Endothelial cell of umbilical vein (primary cell): ENCODE measurements at regions not wholly inside any gene's neighbourhood (a gene's known extent, or its start where the extent isn't known, plus 50 kb on each side); places are given as distances from the start of the nearest gene placed in this dataset.

Source experiments
- BruUV-seq: library from RNA; stranded (reverse); fragments of 400-500 nt; replicated peaks from 2 replicates; lab custom pipeline; 2021; lab: Mats Ljungman, UMichigan
- CTCF ChIA-PET: fragments of 300-600, 350-600 bp; sonication (Branson Sonifier 250); formaldehyde crosslinking; loops from one replicate; lab custom pipeline; 2021; ENCODE audit warnings: antibody characterized with exemption, inconsistent platforms; lab: Charles Lee
- POLR2A ChIA-PET: fragments of 300-600, 350-600 bp; sonication (Branson Sonifier 250); formaldehyde crosslinking; loops from one replicate; lab custom pipeline; 2021; ENCODE audit warnings: antibody characterized with exemption, inconsistent platforms; lab: Charles Lee
- DNase-seq: peaks from one replicate; pipeline ENCODE4 v3.0.0-alpha.2; 2011; ENCODE audit warnings: low read depth, low spot score
- FAIRE-seq: peaks from 2 replicates; lab custom pipeline; 2011; peaks lifted over from hg19 to GRCh38; lab: Jason Lieb, UNC
- H2AFZ ChIP-seq: 2 replicates; pipeline ENCODE4 v1.6.0; 2012; ENCODE audit warnings: low read depth, low read length, control low read depth, inconsistent platforms
- H3K27ac ChIP-seq: 2 replicates; pipeline ENCODE4 v1.5.1; 2011; ENCODE audit warnings: low read depth, mild to moderate bottlenecking, control low read depth, low read length, moderate library complexity; ENCODE audit not compliant: insufficient read depth
- H3K27me3 ChIP-seq, 2 experiments: 2 replicates each; pipeline versions ENCODE4 v1.6.0 to v1.6.1; 2011; ENCODE audit warnings: low read length in 2 of 2, mixed read lengths in 1 of 2; ENCODE audit not compliant: control insufficient read depth in 2 of 2, insufficient read depth in 2 of 2
- H3K36me3 ChIP-seq, 2 experiments: 2 replicates in 1 of 2; 3 replicates in 1 of 2; pipeline ENCODE4 v1.5.1; 2011; ENCODE audit warnings: low read length in 2 of 2, mild to moderate bottlenecking in 1 of 2, moderate library complexity in 1 of 2; ENCODE audit not compliant: control insufficient read depth in 2 of 2, insufficient read depth in 2 of 2; ENCODE audit errors: extremely low read depth in 1 of 2
- H3K4me1 ChIP-seq: 3 replicates; pipeline ENCODE4 v1.5.1; 2011; ENCODE audit warnings: mild to moderate bottlenecking, low read length; ENCODE audit not compliant: control insufficient read depth, insufficient read depth; ENCODE audit errors: extremely low read depth
- H3K4me2 ChIP-seq: 2 replicates; pipeline ENCODE4 v1.6.1; 2011; ENCODE audit warnings: low read length, control low read depth, mixed read lengths; ENCODE audit not compliant: insufficient read depth
- H3K4me3 ChIP-seq, 3 experiments: fragments of 200-600 bp in 1 of 3; sonication (generic), shearing (Covaris generic) in 1 of 3; replicated peaks in 1 of 3; 2 replicates each; pipeline ENCODE4 v1.5.1; 2011 to 2016; ENCODE audit warnings: control low read depth in 3 of 3, low read length in 3 of 3, mild to moderate bottlenecking in 2 of 3, inconsistent platforms in 1 of 3, low read depth in 1 of 3, moderate library complexity in 1 of 3; ENCODE audit not compliant: insufficient read depth in 1 of 3
- H3K79me2 ChIP-seq: 2 replicates; pipeline ENCODE4 v1.6.0; 2012; ENCODE audit warnings: low read length, inconsistent platforms; ENCODE audit not compliant: control insufficient read depth, insufficient read depth
- H3K9ac ChIP-seq: replicated peaks from 2 replicates; pipeline ENCODE3; 2011; ENCODE audit warnings: low read length, control low read depth; ENCODE audit not compliant: insufficient read depth; ENCODE audit errors: extremely low read depth
- H3K9me1 ChIP-seq: replicated peaks from 3 replicates; pipeline ENCODE4 v1.6.0; 2011; ENCODE audit warnings: mild to moderate bottlenecking, low read length; ENCODE audit not compliant: control insufficient read depth, insufficient read depth; ENCODE audit errors: extremely low read depth
- H3K9me3 ChIP-seq: replicated peaks from 2 replicates; pipeline ENCODE4 v1.5.1; 2012; ENCODE audit warnings: low read length, inconsistent platforms; ENCODE audit not compliant: control insufficient read depth, insufficient read depth
- H4K20me1 ChIP-seq: replicated peaks from 2 replicates; pipeline ENCODE3; 2011; ENCODE audit warnings: mild to moderate bottlenecking, low read length; ENCODE audit not compliant: control insufficient read depth, insufficient read depth; ENCODE audit errors: extremely low read depth
- EZH2 ChIP-seq: IDR thresholded peaks from 2 replicates; pipeline ENCODE4 v1.6.1; 2012; ENCODE audit warnings: borderline replicate concordance, low read depth, mild to moderate bottlenecking, moderate library complexity, low read length, inconsistent platforms; ENCODE audit not compliant: severe bottlenecking
- MYC ChIP-seq: IDR thresholded peaks from one replicate; pipeline ENCODE4 v1.6.1; 2011; ENCODE audit warnings: mild to moderate bottlenecking, low read depth, low read length
- POLR2AphosphoS5 ChIP-seq: IDR thresholded peaks from 2 replicates; pipeline ENCODE4 v1.6.1; 2012; ENCODE audit warnings: low read depth, mild to moderate bottlenecking, control low read depth, low read length, moderate library complexity; ENCODE audit not compliant: insufficient read depth
- dilution Hi-C: fragments of 300-500 bp; cut with MboI; formaldehyde crosslinking; loops from one replicate; pipeline ENCODE4 v1.15.0; 2019; ENCODE audit warnings: low sequenced_read_pairs; ENCODE audit not compliant: extremely low pct_ligation_motif_present
- intact Hi-C: fragments of 100-400 bp; cut with micrococcal nuclease; formaldehyde crosslinking; loops from one replicate; pipeline ENCODE4 v1.10.0; 2022
- TF ChIP-seq, protein P1 (sequence below): IDR thresholded peaks from 2 replicates; pipeline ENCODE4 v1.6.1; 2011; ENCODE audit not compliant: insufficient read depth, insufficient read length

DNA sequence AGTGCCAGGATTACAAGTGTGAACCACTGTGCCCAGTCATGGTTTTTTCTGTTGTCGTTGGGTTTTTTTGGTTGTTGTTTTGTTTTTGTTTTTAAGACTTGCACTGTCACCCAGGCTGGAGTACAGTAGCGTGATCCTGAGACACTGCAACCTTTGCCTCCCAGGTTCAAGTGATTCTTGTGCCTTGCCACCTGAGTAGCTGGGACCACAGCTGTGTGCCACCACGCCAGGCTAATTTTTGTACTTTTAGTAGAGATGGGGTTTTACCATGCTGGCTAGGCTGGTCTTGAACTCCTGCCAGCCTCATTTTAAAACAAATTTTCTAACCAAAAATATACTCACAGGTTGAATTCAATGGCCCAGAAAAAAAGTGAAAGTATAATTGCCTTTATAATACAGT lies 174.1 kb downstream of the AHR start:
- CTCF ChIA-PET: interaction anchor here (1.3 kb wide), 1 partner anchor 49 kb away, joined by 3 read pairs; no protein-coding TSS in a partner anchor
- POLR2A ChIA-PET: no interaction called here
- Histone ChIP-seq H3K4me3 (no peak overlapping the region), H4K20me1 (no peaks in the 10 kb centered on the region), H3K79me2 (no peaks in the 10 kb centered on the region), H3K4me2 (no peak overlapping the region), H3K9me1 (no peaks in the 10 kb centered on the region), H3K9ac (no peak overlapping the region), H2AFZ (no peak overlapping the region), H3K27ac (no peak overlapping the region), H3K36me3 (no peaks in the 10 kb centered on the region), H3K9me3 (no peaks in the 10 kb centered on the region), H3K27me3 (no peaks in the 10 kb centered on the region), H3K4me1 (no peaks in the 10 kb centered on the region)
- TF ChIP-seq EZH2: no peak
- BruUV-seq: no TSS peak
- intact Hi-C loops (no loop called here), dilution Hi-C loops (no loop called here)
- no peak for FAIRE-seq
- no peak for DNase-seq

DNA sequence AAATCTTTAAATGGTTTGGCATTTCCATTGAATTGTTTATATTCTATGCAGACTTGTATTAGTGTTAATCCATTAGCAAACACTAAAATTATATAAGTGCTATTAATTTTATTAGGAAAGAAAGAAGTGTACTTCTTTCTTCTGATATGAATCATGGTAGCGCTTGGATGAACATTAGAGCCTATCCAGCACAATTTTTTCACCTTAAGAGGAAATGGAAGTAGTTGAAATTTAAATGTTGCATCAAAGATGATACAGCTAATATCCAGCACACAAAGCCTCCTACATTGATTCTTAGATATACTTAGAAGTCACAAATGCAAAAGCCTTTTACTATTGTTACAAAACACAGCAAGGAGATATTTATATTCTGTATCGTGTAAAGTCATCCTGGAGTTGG lies 174.5 kb downstream of the AHR start:
- BruUV-seq: no TSS peak
- no peaks in the 10 kb centered on the region for H3K36me3 ChIP-seq
- no peak for DNase-seq
- dilution Hi-C loops: no loop called here
- no peaks in the 10 kb centered on the region for H3K79me2 ChIP-seq
- H3K27ac ChIP-seq: no peak overlapping the region
- ChIA-PET POLR2A (no interaction called here), CTCF (interaction anchor here (1.3 kb wide), 1 partner anchor 48 kb away, joined by 3 read pairs; no protein-coding TSS in a partner anchor)
- no peak overlapping the region for H3K4me3 ChIP-seq
- H2AFZ ChIP-seq: no peak overlapping the region
- H3K9me3 ChIP-seq: no peaks in the 10 kb centered on the region
- H3K4me2 ChIP-seq: no peak overlapping the region
- H3K4me1 ChIP-seq: no peaks in the 10 kb centered on the region
- TF ChIP-seq POLR2AphosphoS5 (no peak), MYC (no peak), EZH2 (no peak)
- TF ChIP-seq, protein P1, sequence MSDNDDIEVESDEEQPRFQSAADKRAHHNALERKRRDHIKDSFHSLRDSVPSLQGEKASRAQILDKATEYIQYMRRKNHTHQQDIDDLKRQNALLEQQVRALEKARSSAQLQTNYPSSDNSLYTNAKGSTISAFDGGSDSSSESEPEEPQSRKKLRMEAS: no peak
- H3K9ac ChIP-seq: no peak overlapping the region
- H3K9me1 ChIP-seq: no peaks in the 10 kb centered on the region
- intact Hi-C loops: no loop called here
- no peaks in the 10 kb centered on the region for H4K20me1 ChIP-seq
- H3K27me3 ChIP-seq: no peaks in the 10 kb centered on the region
- no peak for FAIRE-seq
